NCI-H2081 treated with DMSO at 0.1 percent for 48 hours (cell line): ENCODE measurements at regions not wholly inside any gene's neighbourhood (a gene's known extent, or its start where the extent isn't known, plus 50 kb on each side); places are given as distances from the start of the nearest gene placed in this dataset.
"Not testable (repeated sequence)": the region's sequence is repeated elsewhere in the genome, so short reads cannot be mapped to it uniquely, and the experiment has no call there.

Experiments used
- DNase-seq: peaks from one replicate; lab custom pipeline; 2025; lab: John Stamatoyannopoulos, UW

DNA sequence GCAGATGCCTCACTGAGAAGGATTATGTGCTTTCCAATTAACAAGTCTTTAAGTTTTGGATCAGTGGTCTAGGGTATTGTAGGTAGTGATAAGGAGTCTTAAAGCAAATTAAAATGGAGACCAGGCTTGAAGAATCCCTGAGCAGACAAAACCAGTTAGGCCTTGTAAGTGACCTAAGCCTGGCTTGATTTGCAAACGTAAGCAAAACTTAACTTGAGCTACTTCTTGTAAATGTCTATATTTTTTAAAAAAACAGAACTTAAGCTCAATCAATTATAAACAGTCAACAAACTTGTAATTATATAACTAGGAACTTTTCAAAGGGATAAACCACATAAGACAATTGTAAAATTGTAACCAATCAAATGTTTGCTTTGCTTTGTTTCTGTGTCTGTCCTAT, 72.7 kb upstream of the NALF2 start:
- DNase-seq = no peak

DNA sequence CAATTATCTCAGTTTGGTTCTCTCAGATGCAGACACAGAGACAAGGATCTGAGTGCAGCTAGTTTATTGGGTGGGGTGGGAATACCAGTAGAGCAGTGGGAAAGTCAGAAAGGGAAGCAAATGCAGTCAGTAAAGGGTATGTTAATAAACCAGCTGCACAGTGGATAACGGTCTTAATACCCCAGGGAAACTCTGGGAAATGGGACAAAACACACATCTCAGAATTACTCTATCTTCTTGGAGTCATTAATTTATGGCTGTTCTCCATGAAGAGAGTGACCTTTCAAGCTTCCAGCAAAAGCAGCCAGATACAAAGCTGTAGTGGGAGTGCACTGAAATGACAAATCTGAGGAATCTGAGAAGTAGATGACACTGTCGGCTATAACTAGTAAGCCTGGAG, 73.3 kb upstream of the NALF2 start:
- no peak for DNase-seq

DNA sequence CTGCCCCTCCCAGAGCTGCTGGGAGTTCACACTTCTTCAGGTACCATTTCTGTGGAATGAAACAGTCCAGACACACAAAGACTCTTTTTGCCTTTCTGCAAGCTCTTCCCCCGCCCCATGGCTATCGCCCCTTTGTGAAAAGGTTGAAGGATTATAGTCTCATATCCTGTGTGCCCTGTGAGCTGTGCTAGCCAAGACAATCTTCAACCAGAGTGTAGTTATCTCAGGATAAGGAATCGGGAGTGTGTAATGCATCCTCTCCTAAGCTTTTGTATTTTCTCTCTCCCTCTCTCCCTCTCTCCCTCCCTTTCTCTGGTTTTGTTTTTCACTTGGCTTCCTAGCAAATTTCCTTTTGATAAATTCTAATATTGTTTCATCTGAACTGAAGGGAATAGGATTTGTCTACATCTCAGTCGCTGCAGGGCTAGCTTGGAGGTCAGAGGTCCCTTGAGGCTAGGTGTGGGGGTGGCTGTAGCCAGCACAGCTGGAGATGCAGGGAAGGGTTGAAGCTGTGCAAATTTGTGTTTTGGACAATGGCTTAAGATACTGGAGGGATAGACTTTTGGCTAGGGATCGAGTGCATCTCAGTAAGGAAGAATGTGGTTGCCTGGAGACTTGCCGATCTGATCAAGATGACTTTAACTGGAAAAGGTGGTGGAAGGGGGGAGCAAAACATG, 74.6 kb upstream of the NALF2 start:
- no peak for DNase-seq

DNA sequence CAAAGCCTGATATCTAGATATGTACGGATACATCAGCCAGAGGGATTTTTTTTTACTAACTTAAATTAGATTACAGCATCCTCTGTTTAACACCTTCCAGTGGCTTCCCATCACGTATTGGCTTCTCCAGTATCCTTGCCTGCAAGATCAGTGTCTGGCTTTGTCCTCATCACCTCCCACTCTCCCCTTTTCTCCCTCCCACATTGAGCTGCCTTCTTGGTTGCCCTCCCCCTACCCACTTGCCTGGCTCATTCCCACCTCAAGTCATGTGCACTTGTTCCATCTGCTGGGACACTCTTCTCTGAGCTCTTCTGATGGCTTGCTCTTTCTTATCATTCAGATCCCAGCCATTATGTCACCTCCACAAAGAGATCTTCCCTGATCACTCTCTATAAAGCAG, 75.9 kb upstream of the NALF2 start:
- no peak for DNase-seq

DNA sequence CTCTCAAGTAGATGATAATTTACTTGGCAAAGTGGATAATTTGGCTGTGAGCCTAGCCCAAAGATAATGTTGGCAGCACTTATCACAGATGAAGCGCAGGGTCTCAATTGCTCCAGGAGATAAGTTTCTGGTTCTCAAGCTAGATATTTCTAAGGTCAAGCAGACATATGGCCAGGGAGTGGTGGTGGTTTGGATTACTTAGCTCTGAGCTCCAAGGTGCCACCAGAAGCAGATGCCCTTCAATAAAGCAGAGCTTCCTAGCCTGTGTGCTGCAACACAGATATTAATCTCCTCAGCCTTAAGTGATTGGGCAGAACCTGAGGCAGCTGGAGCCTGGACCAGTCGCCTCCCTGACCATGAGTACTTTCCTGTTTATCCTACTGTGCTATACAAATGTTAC, 79.2 kb upstream of the NALF2 start:
- no peak for DNase-seq

DNA sequence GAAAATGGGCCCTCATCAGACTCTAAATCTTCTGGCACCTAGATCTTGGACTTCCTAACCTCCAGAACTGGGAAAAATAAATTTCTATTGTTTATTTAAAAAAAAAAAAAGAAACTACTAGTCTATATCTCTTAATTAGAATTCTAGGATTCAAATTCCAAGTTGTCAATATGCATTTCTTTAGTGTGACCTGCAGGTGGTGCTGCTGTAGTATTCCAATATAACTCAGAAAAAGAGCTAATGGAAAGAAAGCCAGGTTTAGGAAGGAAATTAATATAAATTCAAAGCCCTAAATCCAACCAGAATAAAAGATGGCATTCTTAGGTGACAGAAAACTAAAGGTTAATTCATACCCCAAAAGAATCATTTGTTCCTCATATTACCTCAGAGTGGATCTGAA, 80.0 kb upstream of the NALF2 start:
- DNase-seq = no peak

DNA sequence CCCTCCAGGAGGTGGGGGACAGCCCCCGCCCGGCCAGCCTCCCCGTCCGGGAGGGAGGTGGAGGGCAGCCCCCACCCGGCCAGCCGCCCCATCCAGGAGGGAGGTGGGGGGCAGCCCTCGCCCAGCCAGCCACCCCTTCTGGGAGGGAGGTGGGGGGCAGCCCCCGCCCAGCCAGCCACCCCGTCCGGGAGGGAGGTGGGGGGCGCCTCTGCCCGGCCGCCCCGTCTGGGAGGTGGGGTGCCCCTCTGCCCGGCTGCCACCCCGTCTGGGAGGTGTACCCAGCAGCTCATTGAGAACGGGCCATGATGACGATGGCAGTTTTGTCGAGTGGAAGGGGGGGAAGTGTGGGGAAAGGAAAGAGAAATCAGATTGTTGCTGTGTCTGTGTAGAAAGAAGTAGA, 81.9 kb upstream of the NALF2 start:
- not testable (repeated sequence) for DNase-seq

DNA sequence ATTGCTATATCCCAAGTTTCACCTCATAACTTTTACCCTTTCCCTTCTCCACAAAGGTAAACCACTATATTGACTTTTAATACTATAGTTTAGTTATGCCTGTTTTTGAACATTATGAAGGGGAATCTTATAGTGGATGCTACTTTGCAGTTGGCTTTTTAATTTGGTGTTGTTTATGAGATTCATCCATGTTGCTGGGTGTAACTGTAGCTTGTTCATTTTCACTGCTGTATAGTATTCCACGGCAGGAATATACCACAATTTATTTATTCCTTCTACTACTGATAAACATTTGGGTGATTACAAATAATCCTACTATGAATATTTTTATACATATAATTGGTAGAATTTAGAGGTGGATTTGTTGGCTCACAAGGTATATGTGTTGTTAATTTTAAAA, 88.4 kb upstream of the NALF2 start:
- no peak for DNase-seq

DNA sequence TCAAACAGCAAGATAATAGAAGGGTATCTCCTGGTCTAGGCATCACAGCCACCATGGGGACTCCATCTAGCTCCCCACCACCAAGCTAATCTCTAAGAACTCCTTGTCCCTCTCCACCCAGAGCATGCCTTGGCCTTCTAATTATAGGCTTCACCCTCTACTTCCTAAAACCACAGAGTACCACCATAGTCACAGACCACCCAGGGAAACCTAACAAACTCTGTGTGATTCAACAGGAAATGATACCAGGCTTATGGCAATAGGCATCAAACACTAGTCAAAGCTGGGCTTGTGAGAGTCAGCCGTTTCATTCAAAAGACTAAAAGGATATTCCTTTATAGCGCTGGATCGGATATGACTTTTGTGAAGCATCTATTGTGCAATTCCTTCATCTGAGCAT, 91.5 kb upstream of the NALF2 start:
- no peak for DNase-seq

DNA sequence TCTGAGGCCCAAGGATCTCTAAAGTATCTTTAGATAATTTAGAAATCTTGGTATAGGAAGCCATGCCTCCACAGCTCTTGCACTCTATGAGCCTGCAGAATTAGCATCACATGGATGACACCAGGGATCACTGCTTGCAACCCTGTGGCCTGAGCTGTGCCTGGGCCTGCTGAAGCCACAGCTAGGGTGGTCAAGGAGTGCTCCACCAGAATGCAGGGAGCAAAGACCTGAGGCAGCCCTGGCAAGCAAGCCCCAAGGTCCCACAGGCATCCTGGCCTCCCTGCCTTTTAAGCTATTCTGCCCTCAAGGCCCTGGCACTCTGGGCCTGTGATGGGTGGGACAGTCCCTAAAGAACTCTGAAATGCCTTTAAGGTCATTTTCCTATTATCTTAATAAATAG, 105.2 kb upstream of the NALF2 start:
- DNase-seq = no peak

DNA sequence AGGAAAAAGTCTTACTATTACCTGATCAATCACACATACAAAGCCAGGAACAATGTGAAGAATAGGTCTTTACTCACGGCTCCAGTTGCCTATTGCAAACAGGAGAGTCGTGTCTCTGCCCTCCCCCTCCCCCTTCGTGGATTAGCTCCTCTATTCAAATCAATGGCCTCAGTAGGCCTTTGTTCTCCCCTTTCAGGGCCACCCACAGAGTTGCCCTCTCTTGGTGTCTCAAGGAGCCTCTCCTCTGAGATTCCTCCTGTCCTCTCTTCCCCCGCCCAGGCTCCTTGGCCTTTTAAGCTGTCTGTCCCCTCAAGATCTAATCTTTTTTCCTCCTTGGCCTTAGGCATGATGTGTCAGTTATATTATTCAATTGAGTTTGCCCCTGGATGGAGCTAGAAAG, 107.2 kb upstream of the NALF2 start:
- no peak for DNase-seq

DNA sequence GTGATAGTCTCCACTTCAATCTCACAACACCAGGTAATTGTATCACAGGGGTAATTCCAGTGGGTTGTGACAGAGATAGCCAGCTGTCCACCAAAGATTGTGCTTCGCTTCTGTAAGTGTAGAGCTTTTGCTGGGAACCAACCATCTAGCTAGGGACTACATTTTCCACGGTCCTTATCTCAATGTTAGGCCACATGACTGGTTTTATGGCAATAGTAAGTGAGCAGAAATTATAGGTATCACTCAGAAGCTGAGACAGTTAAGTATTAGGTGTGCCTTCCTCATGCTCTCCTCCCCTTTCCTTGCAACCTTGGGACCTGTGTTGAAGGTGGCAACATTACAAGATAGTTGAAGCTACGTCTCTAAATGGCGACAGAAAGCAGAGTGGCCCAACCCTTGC, 108.8 kb upstream of the NALF2 start:
- no peak for DNase-seq

DNA sequence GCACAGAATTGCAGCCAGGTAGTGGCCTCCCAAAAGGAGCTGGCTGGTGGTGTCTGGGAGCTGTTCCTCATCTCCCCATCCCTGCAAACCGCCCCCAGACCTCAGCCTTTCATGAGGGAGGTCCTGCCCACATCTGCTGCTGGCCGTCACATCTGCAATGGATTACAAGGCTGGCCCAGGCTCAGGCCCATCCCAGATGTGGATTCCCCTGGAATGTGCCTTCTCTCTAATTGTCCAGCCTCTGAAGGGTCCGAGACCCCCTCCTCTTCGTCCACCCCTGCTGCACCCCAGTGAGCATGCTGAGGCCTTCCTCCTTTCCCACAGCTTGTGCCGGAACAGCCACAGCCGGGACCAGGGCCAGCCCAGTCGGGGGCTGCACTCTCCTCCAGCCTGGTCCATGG, 115.0 kb upstream of the NALF2 start:
- no peak for DNase-seq

DNA sequence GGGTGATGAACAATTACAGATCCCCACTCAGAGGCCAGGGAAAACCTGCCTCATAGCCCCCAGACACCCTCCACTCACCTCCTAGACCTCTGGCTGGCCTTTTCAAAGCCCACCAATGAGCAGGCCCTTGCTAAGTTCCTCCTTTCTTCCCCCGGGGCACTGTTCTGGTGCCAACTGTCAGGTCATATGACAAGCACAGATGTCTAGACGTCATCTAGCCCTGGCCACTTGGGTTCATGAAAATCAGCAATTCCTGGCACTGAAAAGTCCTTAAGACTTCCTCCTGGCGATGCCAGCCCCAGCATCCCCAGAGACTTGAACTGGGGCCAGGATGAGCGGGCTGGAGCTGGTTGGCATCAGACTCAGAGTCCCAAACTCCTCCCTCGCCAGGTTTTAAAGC, 115.6 kb upstream of the NALF2 start:
- no peak for DNase-seq

DNA sequence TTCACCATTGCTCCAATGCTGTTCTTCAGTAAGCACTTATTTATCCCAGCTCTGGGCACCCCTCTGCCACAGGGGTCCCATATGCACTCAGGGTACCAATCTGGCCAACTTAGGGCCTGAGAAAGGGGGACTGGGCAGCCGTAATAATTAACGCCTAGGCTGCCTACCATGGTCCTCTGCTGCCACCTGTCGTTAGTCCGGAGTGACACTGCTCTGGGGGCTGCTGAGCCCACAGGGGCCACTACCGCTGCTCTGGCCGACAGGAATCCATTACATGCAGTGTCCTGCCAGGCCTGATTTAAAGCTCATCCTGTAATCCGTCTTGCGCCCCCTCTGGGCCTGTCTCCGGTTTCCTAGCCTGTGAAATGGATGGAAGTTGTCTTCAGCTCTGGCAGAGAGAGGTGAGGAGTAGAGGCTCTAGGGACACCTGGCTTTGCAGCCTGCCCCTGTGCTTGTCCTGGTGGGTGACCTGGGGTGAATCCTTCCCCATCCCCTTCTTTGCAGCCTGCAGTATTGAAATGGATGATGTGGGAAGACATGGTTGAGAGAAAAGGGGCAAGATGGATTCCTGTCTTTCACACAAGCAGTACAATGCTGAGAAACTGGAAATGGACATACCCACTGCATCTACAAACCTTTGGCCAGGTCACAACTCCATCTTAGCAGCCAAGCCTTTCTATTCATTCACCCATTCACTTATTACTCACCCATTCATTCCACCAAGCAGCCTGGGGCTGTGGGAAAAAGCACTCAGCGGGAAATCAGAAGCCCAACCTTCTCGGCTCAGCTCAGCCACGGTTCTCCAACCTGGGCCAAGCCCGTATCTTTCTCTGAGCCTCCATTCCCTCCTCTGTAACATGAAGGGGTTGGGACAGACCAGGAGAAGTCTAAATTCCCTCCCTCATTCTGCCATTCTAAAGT, 116.3 kb upstream of the NALF2 start:
- DNase-seq = no peak

DNA sequence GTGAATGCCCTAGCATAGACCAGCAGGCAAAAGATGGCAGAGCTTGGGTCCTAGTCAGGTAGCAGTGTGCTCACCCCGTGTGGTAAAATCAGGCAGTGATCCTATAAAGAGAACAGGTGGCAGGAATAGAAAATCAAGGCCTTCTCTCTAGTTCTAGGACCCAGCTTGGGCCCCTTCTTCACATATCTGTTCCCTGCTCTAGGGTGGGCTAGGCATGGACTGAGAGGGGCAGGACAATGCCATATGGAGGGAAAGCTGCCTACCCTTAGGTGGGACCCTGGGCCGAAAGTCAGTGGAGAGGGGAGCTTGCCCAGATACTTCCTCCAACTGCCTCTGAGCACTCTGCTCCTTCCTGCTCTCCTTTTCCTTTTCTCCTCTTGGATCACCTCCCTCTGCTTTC, 117.4 kb upstream of the NALF2 start:
- DNase-seq = no peak

DNA sequence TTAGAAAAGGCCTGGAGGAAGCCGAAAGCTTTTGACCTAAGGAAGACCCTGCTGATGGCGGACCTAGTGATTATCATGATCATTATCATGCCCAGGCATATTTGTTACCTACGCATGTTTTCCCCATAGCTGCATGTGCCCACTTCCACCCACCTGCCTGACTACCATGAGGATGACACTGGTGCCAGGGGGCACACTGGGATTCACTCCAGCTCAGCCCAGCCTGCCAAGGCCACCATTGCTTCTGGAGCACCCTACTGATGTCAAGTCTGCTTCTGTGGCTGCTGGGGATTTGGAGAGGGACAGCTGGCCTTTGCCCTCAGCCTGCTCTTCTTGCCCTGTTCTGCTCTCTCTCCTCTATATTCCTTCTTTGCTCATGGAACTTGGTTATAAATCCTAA, 124.7 kb upstream of the NALF2 start:
- no peak for DNase-seq

DNA sequence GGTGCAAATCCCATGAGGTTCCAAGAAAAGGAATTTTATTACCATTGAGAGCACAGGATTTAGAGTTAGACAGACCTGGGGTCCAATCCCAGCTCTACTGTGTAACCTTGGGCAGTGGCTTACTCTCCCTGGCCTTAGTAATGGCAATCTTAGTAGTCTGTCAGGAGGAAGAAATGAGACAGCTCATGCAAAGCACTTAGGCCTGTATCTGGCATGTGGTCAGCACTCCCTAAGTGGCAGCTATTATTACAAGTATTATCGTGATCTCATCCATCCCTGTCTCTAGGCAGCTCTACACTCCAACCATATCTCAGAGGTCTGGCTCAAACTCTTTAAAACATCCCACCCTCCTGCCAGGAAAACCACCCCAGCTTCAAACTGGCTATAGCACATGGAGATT, 129.6 kb upstream of the NALF2 start:
- DNase-seq = no peak

DNA sequence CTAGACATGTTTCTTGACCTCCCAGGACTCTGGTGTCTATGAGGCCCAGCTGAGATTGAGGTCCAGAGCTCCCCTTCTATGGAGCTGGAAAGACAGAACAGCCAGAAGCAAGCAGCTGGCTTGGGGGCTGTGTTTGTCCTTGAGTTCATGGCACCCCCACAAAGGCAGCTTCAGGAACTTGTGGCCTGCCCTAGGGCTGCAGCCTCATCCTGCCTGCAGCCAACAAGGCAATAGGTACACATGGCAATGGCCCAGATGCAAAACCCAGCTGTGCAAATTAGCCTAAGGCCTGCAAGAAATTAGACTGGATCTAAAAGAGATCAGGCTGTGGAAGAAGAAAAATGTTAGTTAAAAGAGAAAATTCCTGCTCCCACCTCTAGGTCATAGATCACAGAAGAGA, 131.7 kb upstream of the NALF2 start:
- no peak for DNase-seq

DNA sequence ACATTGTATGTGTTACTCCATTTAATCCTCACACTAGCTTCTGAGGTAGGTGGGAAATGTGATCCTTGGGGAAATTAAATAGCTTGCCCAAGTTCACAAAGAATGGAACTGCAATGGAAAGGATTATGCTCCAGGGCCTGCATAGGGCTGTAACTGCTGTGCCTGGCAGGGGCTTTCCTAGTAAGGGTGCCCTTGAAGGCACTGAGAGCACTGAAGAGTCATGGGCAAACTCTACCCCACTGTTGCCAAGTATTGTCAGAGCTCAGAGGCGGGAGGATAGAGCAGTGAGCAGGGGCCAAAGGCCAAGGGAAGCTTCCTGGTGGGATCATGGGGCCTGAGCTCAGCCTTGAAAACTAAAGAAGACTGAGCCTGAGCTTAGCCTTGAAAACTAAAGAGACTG, 133.0 kb upstream of the NALF2 start:
- no peak for DNase-seq

DNA sequence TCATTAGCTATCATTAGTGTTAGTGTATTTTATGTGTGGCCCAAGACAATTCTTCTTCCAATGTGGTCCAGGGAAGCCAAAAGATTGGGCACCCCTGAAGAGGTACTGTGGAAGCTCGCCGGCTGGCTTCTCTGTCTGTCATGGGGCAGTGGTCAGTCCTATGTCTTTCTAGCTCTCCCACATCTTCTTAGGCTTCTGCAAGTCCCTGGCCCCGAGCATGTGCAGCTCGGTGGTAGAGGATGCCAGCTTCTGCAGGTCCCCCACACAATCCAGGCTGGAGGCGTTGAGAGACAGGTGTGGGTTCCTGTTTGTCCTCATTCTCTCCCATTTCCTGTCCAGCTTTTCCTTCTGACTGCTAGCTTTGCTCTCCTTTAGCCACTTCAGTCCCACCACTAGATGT, 134.1 kb upstream of the NALF2 start:
- no peak for DNase-seq

DNA sequence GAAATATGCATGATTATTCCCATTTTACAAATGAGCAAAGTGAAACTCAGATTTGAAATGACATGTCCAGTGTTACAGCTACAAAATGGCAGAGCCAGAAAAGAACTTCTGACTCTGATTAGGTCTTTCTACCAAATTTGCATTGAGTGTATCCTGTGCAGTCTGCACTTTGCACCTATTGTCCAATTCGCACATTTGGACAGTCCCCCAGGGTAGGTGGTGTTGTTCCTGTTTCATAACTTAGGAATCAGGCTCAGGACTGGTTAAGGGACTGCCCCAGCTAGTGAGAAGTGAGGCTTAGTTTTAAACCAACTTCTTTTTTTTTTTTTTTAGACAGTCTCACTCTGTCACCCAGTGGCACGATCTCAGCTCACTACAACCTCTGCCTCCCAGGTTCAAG, 137.9 kb upstream of the NALF2 start:
- DNase-seq = no peak

DNA sequence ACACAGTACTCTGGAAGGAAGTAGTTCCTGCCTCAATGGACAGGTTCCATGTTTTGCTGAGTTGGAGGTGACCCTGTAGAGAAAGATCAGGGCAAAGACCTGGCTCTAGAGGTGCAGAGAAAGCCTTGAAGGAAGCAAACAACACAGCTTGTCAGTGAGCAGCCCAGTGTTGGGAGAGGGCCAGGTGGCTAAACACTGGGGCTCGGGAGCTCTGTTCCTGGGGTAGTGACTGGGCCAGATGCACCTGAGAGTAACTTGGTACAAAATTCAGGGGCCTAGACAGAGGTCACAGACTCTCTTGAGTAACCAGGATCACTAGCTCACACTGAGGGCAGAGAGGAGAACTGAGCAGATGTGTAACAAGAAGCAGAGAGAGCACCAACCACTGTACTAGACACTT, 138.4 kb upstream of the NALF2 start:
- DNase-seq = no peak

DNA sequence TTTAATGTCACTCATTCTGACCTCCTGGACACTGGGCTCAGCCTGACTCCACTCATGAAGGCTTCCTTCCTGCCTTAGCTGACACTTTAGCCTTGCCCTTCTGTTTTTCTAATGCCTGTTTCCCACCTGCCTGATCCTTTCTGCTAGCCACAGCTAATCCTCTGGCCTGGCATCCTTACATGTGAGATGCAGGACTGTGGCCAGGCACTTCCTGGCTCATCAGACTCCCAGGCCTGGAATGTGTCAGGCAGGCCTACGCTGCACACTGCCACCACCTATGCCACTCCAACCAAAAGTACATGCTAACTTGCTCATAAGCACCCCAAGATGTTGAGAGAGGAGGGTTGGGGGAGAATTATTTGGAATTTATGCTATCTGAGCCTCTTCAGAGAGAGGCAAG, 138.8 kb upstream of the NALF2 start:
- no peak for DNase-seq
